Peyer's patch (tissue), 4 donors: ENCODE measurements at regions not wholly inside any gene's neighbourhood (a gene's known extent, or its start where the extent isn't known, plus 50 kb on each side); places are given as distances from the start of the nearest gene placed in this dataset.
"Not testable (repeated sequence)": the region's sequence is repeated elsewhere in the genome, so short reads cannot be mapped to it uniquely, and the experiment has no call there.

Experiments used
- DNase-seq, 3 donors: peaks; one replicate each; pipeline ENCODE4 v3.0.0-alpha.2; 2017 to 2019
- H3K27ac ChIP-seq, 4 donors: fragments of 200-600 bp; sonication (generic); one replicate each; pipeline ENCODE4 v1.5.1; 2016 to 2019
- H3K27me3 ChIP-seq, 2 donors: fragments of 200-600 bp; sonication (generic); one replicate each; pipeline ENCODE4 v1.5.1; 2019
- H3K36me3 ChIP-seq, 3 donors: fragments of 200-600 bp; sonication (generic); one replicate each; pipeline ENCODE4 v1.5.1; 2016 to 2019
- H3K4me1 ChIP-seq, 4 donors: fragments of 200-600 bp; sonication (generic); one replicate each; pipeline ENCODE4 v1.5.1; 2016 to 2019
- H3K4me3 ChIP-seq, 4 donors: fragments of 200-600 bp; sonication (generic); 1 replicate in 3 of 4; 2 replicates in 1 of 4; pipeline ENCODE4 v1.5.1; 2016 to 2019; ENCODE audit warnings: mild to moderate bottlenecking in 1 of 4
- H3K9me3 ChIP-seq, 4 donors: fragments of 200-600 bp; sonication (generic); one replicate each; pipeline ENCODE4 v1.5.1; 2016 to 2019; ENCODE audit warnings: mild to moderate bottlenecking in 1 of 4
- CTCF ChIP-seq, 6 experiments: fragments of 450-650 bp in 4 of 6; fragments of 200-600 bp in 2 of 6; sonication (generic) in 1 of 6; IDR thresholded peaks; one replicate each; pipeline ENCODE4 v1.5.1; 2017 to 2019; ENCODE audit warnings: antibody characterized with exemption in 6 of 6, mild to moderate bottlenecking in 3 of 6, moderate library complexity in 1 of 6
- POLR2A ChIP-seq, 2 donors: fragments of 450-650 bp; IDR thresholded peaks; one replicate each; pipeline ENCODE4 v1.5.1; 2017; ENCODE audit warnings: antibody characterized with exemption in 2 of 2, mild to moderate bottlenecking in 2 of 2, moderate library complexity in 2 of 2

- Histone ChIP-seq H3K27ac (no peak overlapping the region), H3K4me3 (no peak overlapping the region), H3K9me3 (no peaks in the 10 kb centered on the region), H3K27me3 (no peaks in the 10 kb centered on the region), H3K36me3 (no peaks in the 10 kb centered on the region), H3K4me1 (no peaks in the 10 kb centered on the region)
- no peak for TF ChIP-seq POLR2A (IDR thresholded peaks at IDR 0.05)
- no peak for TF ChIP-seq CTCF (IDR thresholded peaks at IDR 0.05)
- DNase-seq: no peak
Measured at GRCh38 chr4:135497563-135498152, 1296.1 kb upstream of the PABPC4L start.

- TF ChIP-seq CTCF (IDR thresholded peaks at IDR 0.05) (no peak), POLR2A (IDR thresholded peaks at IDR 0.05) (no peak)
- Histone ChIP-seq H3K27ac (no peak overlapping the region), H3K4me1 (no peaks in the 10 kb centered on the region), H3K36me3 (no peaks in the 10 kb centered on the region), H3K4me3 (no peak overlapping the region), H3K9me3 (no peaks in the 10 kb centered on the region), H3K27me3 (no peaks in the 10 kb centered on the region)
- DNase-seq: no peak
Measured at GRCh38 chr4:135492439-135492838, 1290.8 kb upstream of the PABPC4L start.

- Histone ChIP-seq H3K27me3 (no peaks in the 10 kb centered on the region), H3K4me3 (no peak overlapping the region), H3K9me3 (no peaks in the 10 kb centered on the region), H3K36me3 (no peaks in the 10 kb centered on the region), H3K27ac (no peak overlapping the region), H3K4me1 (no peaks in the 10 kb centered on the region)
- no peak for DNase-seq
- TF ChIP-seq CTCF (IDR thresholded peaks at IDR 0.05) (no peak), POLR2A (IDR thresholded peaks at IDR 0.05) (no peak)
Measured at GRCh38 chr4:135485371-135485770, 1283.8 kb upstream of the PABPC4L start.

- no peak for DNase-seq
- no peaks in the 10 kb centered on the region for H3K4me1 ChIP-seq
- no peak overlapping the region for H3K4me3 ChIP-seq
- TF ChIP-seq CTCF (IDR thresholded peaks at IDR 0.05): no peak
- no peak for TF ChIP-seq POLR2A (IDR thresholded peaks at IDR 0.05)
- no peaks in the 10 kb centered on the region for H3K27me3 ChIP-seq
- H3K36me3 ChIP-seq: no peaks in the 10 kb centered on the region
- H3K9me3 ChIP-seq: no peaks in the 10 kb centered on the region
- H3K27ac ChIP-seq: no peak overlapping the region
Measured at GRCh38 chr4:135476272-135476671, 1274.7 kb upstream of the PABPC4L start.

- H3K27me3 ChIP-seq: no peaks in the 10 kb centered on the region
- DNase-seq: no peak
- no peak for TF ChIP-seq CTCF (IDR thresholded peaks at IDR 0.05)
- TF ChIP-seq POLR2A (IDR thresholded peaks at IDR 0.05): no peak
- H3K27ac ChIP-seq: no peak overlapping the region
- no peaks in the 10 kb centered on the region for H3K4me1 ChIP-seq
- H3K9me3 ChIP-seq: no peaks in the 10 kb centered on the region
- no peaks in the 10 kb centered on the region for H3K36me3 ChIP-seq
- H3K4me3 ChIP-seq: no peak overlapping the region
Measured at GRCh38 chr4:135464311-135464710, 1262.7 kb upstream of the PABPC4L start.

GRCh38 chr4:135447598-135447997 is 1246.0 kb upstream of the PABPC4L start:
- H3K36me3 ChIP-seq, H3K9me3 ChIP-seq, H3K27ac ChIP-seq, H3K4me3 ChIP-seq, H3K4me1 ChIP-seq, H3K27me3 ChIP-seq, DNase-seq: not testable (repeated sequence)
